Mesendoderm (in vitro differentiated cells): ENCODE measurements at regions not wholly inside any gene's neighbourhood (a gene's known extent, or its start where the extent isn't known, plus 50 kb on each side); places are given as distances from the start of the nearest gene placed in this dataset.

Source experiments
- DNase-seq: peaks from one replicate; pipeline ENCODE4 v3.0.0; 2013
- H2AK5ac ChIP-seq: 2 replicates; pipeline ENCODE4 v1.6.1; 2013; ENCODE audit warnings: low read length, inconsistent platforms
- H2BK120ac ChIP-seq: 2 replicates; pipeline ENCODE4 v1.6.1; 2013; ENCODE audit warnings: low read depth, mild to moderate bottlenecking, low read length, moderate library complexity, mixed read lengths
- H2BK15ac ChIP-seq: replicated peaks from 2 replicates; pipeline ENCODE4 v1.6.1; 2013; ENCODE audit warnings: low read depth, mild to moderate bottlenecking, moderate library complexity
- H2BK5ac ChIP-seq: 2 replicates; pipeline ENCODE4 v1.6.1; 2013; ENCODE audit warnings: low read length, inconsistent platforms
- H3K18ac ChIP-seq: 2 replicates; pipeline ENCODE4 v1.6.1; 2013; ENCODE audit warnings: mild to moderate bottlenecking, low read length, mixed read lengths
- H3K23ac ChIP-seq: one replicate; pipeline ENCODE4 v1.6.1; 2013; ENCODE audit warnings: low read length
- H3K27ac ChIP-seq: 2 replicates; pipeline ENCODE4 v1.5.1; 2013; ENCODE audit warnings: low read depth, mild to moderate bottlenecking, inconsistent platforms, low read length, moderate library complexity
- H3K27me3 ChIP-seq: 2 replicates; pipeline ENCODE4 v1.6.1; 2013; ENCODE audit warnings: low read length, control low read depth, mild to moderate bottlenecking, inconsistent platforms; ENCODE audit not compliant: insufficient read depth, poor library complexity
- H3K36me3 ChIP-seq: 2 replicates; pipeline ENCODE4 v1.6.1; 2013; ENCODE audit warnings: low read length, inconsistent platforms; ENCODE audit not compliant: control insufficient read depth, insufficient read depth
- H3K4ac ChIP-seq: one replicate; pipeline ENCODE4 v1.6.1; 2013; ENCODE audit warnings: low read depth, mild to moderate bottlenecking, low read length, moderate library complexity
- H3K4me1 ChIP-seq: 2 replicates; pipeline ENCODE4 v1.6.1; 2013; ENCODE audit warnings: low read depth, low read length, inconsistent platforms; ENCODE audit not compliant: control insufficient read depth
- H3K4me2 ChIP-seq: 2 replicates; pipeline ENCODE4 v1.6.1; 2013; ENCODE audit warnings: low read length
- H3K4me3 ChIP-seq: 2 replicates; pipeline ENCODE4 v1.5.1; 2013; ENCODE audit warnings: mild to moderate bottlenecking, low read length
- H3K56ac ChIP-seq: one replicate; pipeline ENCODE4 v1.6.1; 2013; ENCODE audit warnings: low read length
- H3K79me1 ChIP-seq: 2 replicates; pipeline ENCODE4 v1.6.1; 2013; ENCODE audit warnings: low read length, inconsistent platforms
- H3K79me2 ChIP-seq: 2 replicates; pipeline ENCODE4 v1.6.1; 2013; ENCODE audit warnings: mild to moderate bottlenecking, low read length; ENCODE audit not compliant: control insufficient read depth, insufficient read depth
- H3K9ac ChIP-seq: 2 replicates; pipeline ENCODE4 v1.6.1; 2013; ENCODE audit warnings: low read length, inconsistent platforms
- H4K5ac ChIP-seq: one replicate; pipeline ENCODE4 v1.6.1; 2013; ENCODE audit warnings: low read length
- H4K8ac ChIP-seq: one replicate; pipeline ENCODE4 v1.6.1; 2013; ENCODE audit warnings: low read depth, mild to moderate bottlenecking, control low read depth, low read length, moderate library complexity
- WGBS: extraction: QIAGEN DNeasy Blood & Tissue Kit; methylation state at CpG from one replicate; pipeline ENCODE4 v1.1.7; 2013; ENCODE audit warnings: low lambda C conversion rate, missing lambda C conversion rate; ENCODE audit not compliant: insufficient coverage; ENCODE audit errors: extremely low coverage; 5-methylcytosine and 5-hydroxymethylcytosine counted together

- no peak overlapping the region for H4K8ac ChIP-seq
- H3K4me3 ChIP-seq, result no peak overlapping the region
- H3K9ac ChIP-seq, result no peak overlapping the region
- no peaks in the 10 kb centered on the region for H3K79me1 ChIP-seq
- H2BK120ac ChIP-seq, result no peak overlapping the region
- H2AK5ac ChIP-seq, result no peak overlapping the region
- DNase-seq, result no peak
- H3K23ac ChIP-seq, result no peak overlapping the region
- H4K5ac ChIP-seq, result no peak overlapping the region
- H3K4me2 ChIP-seq, result no peak overlapping the region
- no peak overlapping the region for H3K18ac ChIP-seq
- no peak overlapping the region for H3K56ac ChIP-seq
- no CpG with 5 or more reads among the region's 17 CpGs for WGBS
- no peaks in the 10 kb centered on the region for H3K79me2 ChIP-seq
- H2BK15ac ChIP-seq, result no peak overlapping the region
- H3K4me1 ChIP-seq, result no peaks in the 10 kb centered on the region
- H2BK5ac ChIP-seq, result no peak overlapping the region
- no peaks in the 10 kb centered on the region for H3K27me3 ChIP-seq
- no peaks in the 10 kb centered on the region for H3K36me3 ChIP-seq
- no peak overlapping the region for H3K27ac ChIP-seq
- H3K4ac ChIP-seq, result no peak overlapping the region
Measured at GRCh38 chr18:78246588-78246987, 733.0 kb upstream of the SALL3 start.

- no peaks in the 10 kb centered on the region for H3K79me1 ChIP-seq
- H4K8ac ChIP-seq, result no peak overlapping the region
- no peak overlapping the region for H3K23ac ChIP-seq
- no peak for DNase-seq
- no peak overlapping the region for H3K56ac ChIP-seq
- H2AK5ac ChIP-seq, result no peak overlapping the region
- H3K4ac ChIP-seq, result no peak overlapping the region
- no peak overlapping the region for H3K4me2 ChIP-seq
- no peaks in the 10 kb centered on the region for H3K27me3 ChIP-seq
- no peak overlapping the region for H3K9ac ChIP-seq
- H3K4me3 ChIP-seq, result no peak overlapping the region
- H3K27ac ChIP-seq, result no peak overlapping the region
- no CpG with 5 or more reads among the region's 14 CpGs for WGBS
- no peak overlapping the region for H3K18ac ChIP-seq
- H3K4me1 ChIP-seq, result no peaks in the 10 kb centered on the region
- H4K5ac ChIP-seq, result no peak overlapping the region
- H3K79me2 ChIP-seq, result no peaks in the 10 kb centered on the region
- H3K36me3 ChIP-seq, result no peaks in the 10 kb centered on the region
- H2BK15ac ChIP-seq, result no peak overlapping the region
- H2BK120ac ChIP-seq, result no peak overlapping the region
- no peak overlapping the region for H2BK5ac ChIP-seq
Measured at GRCh38 chr18:78247615-78248289, 731.9 kb upstream of the SALL3 start.

- Histone ChIP-seq H2BK15ac (no peak overlapping the region), H4K8ac (no peak overlapping the region), H2BK120ac (no peak overlapping the region), H3K56ac (no peak overlapping the region), H2BK5ac (no peak overlapping the region), H3K27me3 (no peaks in the 10 kb centered on the region), H3K79me2 (no peaks in the 10 kb centered on the region), H3K9ac (no peak overlapping the region), H4K5ac (no peak overlapping the region), H3K79me1 (no peaks in the 10 kb centered on the region), H3K4me3 (no peak overlapping the region), H3K4me2 (no peak overlapping the region), H3K4me1 (no peaks in the 10 kb centered on the region), H3K27ac (no peak overlapping the region), H3K36me3 (no peaks in the 10 kb centered on the region), H3K18ac (no peak overlapping the region), H2AK5ac (no peak overlapping the region), H3K23ac (no peak overlapping the region), H3K4ac (no peak overlapping the region)
- DNase-seq, result no peak
- no CpG with 5 or more reads among the region's 10 CpGs for whole genome bisulfite sequencing
Measured at GRCh38 chr18:78255013-78255412, 724.6 kb upstream of the SALL3 start.

GRCh38 chr18:78268226-78268988, 711.2 kb upstream of the SALL3 start:
- no peaks in the 10 kb centered on the region for H3K79me1 ChIP-seq
- no peak overlapping the region for H3K4ac ChIP-seq
- WGBS, result no CpG with 5 or more reads among the region's 26 CpGs
- H3K9ac ChIP-seq, result no peak overlapping the region
- no peak overlapping the region for H2BK15ac ChIP-seq
- no peak for DNase-seq
- no peak overlapping the region for H4K8ac ChIP-seq
- no peaks in the 10 kb centered on the region for H3K4me1 ChIP-seq
- H3K79me2 ChIP-seq, result no peaks in the 10 kb centered on the region
- H3K4me3 ChIP-seq, result no peak overlapping the region
- H3K27me3 ChIP-seq, result no peaks in the 10 kb centered on the region
- no peak overlapping the region for H2BK120ac ChIP-seq
- no peak overlapping the region for H3K4me2 ChIP-seq
- peak overlapping the region; percentile 52 for H3K23ac ChIP-seq
- no peak overlapping the region for H3K56ac ChIP-seq
- H3K27ac ChIP-seq, result no peak overlapping the region
- H3K36me3 ChIP-seq, result no peaks in the 10 kb centered on the region
- no peak overlapping the region for H3K18ac ChIP-seq
- no peak overlapping the region for H2AK5ac ChIP-seq
- H2BK5ac ChIP-seq, result no peak overlapping the region
- no peak overlapping the region for H4K5ac ChIP-seq

GRCh38 chr18:78271790-78272189, 707.8 kb upstream of the SALL3 start:
- Histone ChIP-seq H3K36me3 (no peaks in the 10 kb centered on the region), H3K27me3 (no peaks in the 10 kb centered on the region), H4K5ac (no peak overlapping the region), H2BK5ac (no peak overlapping the region), H3K18ac (no peak overlapping the region), H3K79me2 (no peaks in the 10 kb centered on the region), H3K4me1 (no peaks in the 10 kb centered on the region), H3K23ac (no peak overlapping the region), H3K4me2 (no peak overlapping the region), H3K56ac (no peak overlapping the region), H2AK5ac (no peak overlapping the region), H3K4ac (no peak overlapping the region), H2BK15ac (no peak overlapping the region), H3K27ac (no peak overlapping the region), H4K8ac (no peak overlapping the region), H3K9ac (no peak overlapping the region), H3K4me3 (no peak overlapping the region), H3K79me1 (no peaks in the 10 kb centered on the region), H2BK120ac (no peak overlapping the region)
- no CpG with 5 or more reads among the region's 9 CpGs for WGBS
- DNase-seq, result no peak

GRCh38 chr18:78273876-78274275, 705.7 kb upstream of the SALL3 start:
- DNase-seq, result no peak
- H2BK15ac ChIP-seq, result no peak overlapping the region
- H2AK5ac ChIP-seq, result no peak overlapping the region
- no peak overlapping the region for H2BK5ac ChIP-seq
- no peak overlapping the region for H3K4ac ChIP-seq
- no peaks in the 10 kb centered on the region for H3K79me1 ChIP-seq
- H3K79me2 ChIP-seq, result no peaks in the 10 kb centered on the region
- H3K4me1 ChIP-seq, result no peaks in the 10 kb centered on the region
- no peak overlapping the region for H3K27ac ChIP-seq
- H3K56ac ChIP-seq, result no peak overlapping the region
- no peak overlapping the region for H3K18ac ChIP-seq
- no peak overlapping the region for H4K5ac ChIP-seq
- no peak overlapping the region for H2BK120ac ChIP-seq
- H3K23ac ChIP-seq, result no peak overlapping the region
- no peak overlapping the region for H3K4me2 ChIP-seq
- H3K9ac ChIP-seq, result no peak overlapping the region
- H3K36me3 ChIP-seq, result no peaks in the 10 kb centered on the region
- H4K8ac ChIP-seq, result no peak overlapping the region
- no peaks in the 10 kb centered on the region for H3K27me3 ChIP-seq
- no peak overlapping the region for H3K4me3 ChIP-seq
